ENCODE measurements at regions not wholly inside any gene's neighbourhood (a gene's known extent, or its start where the extent isn't known, plus 50 kb on each side); places are given as distances from the start of the nearest gene placed in this dataset.

DNA sequence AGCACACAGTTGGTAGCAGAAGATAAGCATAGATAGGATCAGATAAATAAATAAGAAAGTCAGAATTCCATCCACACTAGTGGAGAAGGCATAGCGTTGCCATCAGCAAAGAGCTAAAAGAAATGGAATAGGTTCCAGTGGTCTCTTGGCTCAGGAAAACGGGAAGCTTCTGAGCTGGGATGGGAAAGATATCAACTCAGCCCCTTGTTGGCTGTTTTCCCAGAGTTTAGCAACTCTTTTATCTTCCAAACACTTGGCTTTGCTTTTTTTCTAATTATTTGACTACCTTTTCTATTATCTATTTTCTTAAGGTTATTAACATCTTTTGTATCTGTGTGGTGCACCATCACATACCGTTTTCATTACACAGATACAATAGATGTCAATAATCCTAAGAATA lies 445.7 kb upstream of the TRPC7 start:
- DNase-seq (ENCODE audit: low read depth), result peak; percentile 42

DNA sequence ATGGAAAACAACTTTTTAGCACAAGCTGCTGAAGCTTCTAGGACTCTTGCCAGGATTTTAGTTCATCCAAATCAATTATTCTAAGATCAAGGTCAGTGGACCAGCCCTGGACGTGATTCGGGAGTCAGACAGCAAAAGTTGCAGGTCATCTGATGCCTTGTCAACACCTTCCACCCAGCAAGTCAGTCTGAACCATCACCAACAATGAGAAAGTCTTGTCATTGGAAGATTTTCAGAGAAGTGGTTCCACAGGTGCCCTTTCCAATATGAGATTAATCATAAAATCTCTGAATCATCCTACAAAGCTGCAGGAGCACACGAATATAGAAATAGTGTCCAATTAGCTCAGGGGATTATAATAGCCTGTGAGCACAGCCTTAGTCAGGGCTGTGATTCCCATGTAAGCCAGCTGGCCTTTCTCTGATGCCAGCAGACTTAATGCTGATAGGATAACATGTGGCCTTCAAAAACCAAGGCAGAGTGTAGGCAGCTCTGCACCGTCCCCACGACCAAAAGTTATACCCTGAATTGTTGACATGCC lies 445.0 kb upstream of the TRPC7 start:
- DNase-seq (ENCODE audit: low read depth), result peak; percentile 85

DNA sequence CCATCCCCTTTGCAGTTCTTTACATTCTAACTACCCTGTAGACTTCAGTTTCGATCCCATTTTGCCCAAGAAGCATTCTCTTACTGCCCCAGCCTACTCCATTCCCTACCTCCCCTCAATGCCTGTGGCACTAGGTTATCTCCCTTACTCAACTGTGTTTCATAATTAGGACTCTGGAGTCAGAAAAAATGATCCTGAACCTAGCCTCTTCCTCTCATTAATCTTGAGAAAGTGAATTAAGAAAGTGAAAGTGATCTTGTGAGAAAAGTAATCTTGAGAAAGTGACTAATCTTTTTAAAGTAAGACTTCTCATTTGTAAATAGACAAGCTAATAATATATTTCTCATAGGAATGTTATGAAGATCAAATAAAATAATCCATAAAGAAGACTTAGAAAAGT lies 444.0 kb upstream of the TRPC7 start:
- DNase-seq (ENCODE audit: low read depth), result no peak

DNA sequence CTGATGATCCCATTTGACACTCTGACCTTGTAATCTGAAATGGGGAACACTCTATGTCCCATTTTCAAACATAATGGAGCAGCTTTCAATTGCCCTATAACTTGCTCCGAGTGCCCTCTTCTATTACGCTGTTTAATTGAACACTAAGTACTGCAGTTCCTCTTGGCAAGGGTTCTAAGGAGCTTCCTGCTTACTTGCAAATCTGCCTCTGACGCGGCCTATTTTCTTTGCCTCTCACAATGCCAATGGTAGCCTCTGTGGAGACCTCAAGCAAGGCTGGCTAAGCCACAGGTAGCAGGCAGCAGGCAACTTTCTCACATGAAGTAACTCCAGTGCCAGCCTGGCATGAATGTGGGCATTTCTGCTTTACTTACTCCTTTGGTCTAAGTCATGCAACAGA lies 443.4 kb upstream of the TRPC7 start:
- DNase-seq (ENCODE audit: low read depth), result peak; percentile 70

DNA sequence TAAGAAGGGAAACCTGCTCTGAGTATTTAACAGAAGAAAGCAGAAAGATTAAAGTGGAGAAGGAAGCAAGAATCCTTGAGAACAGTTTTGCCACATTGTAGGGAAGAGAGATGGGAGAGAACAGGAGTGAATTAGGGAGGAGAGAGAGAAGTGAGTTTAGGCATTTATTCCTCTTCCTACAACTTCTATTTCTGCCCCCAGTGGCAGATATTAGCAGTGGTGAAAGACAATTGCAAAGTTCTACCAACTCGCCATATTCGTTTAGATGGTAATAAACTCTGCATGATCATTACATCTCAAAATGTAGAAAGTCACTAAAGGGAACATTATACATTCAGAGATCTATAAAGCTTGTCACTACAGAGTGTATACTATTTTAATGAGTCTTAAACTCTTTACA lies 440.1 kb upstream of the TRPC7 start:
- DNase-seq (ENCODE audit: low read depth), result no peak

DNA sequence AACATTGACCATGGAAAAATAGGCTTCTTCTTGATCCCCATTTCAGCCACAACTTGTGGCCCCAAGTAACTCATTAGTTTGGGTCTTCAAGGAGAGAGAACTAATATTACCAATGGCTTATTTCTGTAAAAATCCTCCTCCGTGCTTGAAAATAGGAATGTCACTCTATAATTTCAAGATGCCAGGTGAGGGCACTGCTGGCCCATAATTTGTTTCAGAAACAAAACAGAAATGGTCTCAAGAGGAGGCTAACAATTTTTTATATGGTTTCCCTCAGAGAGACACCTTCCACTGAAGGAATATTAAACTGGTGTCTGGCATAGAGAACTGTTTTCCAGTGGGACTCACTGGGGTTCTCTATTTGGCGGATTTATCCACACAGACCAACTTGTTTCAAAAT lies 437.0 kb upstream of the TRPC7 start:
- DNase-seq (ENCODE audit: low read depth), result peak; percentile 35

DNA sequence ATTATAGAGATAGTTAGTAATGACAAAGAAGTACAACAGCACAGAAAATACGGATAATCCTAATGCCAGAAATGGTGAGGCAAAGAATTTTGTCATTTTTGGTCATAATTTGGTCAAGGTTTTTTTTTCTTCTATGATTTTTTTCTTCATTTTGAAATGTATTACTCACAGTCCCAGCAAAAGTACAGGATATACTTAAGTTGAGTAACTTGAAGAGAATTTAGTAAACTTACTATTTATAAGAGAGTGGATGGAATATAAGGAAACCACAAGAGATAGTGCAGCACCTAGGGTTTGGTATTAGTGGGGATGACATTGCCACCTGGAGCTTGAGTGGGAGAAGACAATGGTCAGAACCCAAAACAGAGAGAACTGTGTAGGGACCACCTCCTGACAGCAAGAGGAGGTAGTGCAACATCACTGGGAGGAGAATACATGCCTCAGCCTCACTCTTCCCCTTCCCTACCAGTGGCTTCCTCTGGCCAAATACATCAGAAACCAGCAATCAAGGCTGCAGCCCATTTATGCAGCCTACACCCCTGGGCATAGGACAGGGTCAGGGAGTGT lies 434.5 kb upstream of the TRPC7 start:
- DNase-seq (ENCODE audit: low read depth), result no peak

DNA sequence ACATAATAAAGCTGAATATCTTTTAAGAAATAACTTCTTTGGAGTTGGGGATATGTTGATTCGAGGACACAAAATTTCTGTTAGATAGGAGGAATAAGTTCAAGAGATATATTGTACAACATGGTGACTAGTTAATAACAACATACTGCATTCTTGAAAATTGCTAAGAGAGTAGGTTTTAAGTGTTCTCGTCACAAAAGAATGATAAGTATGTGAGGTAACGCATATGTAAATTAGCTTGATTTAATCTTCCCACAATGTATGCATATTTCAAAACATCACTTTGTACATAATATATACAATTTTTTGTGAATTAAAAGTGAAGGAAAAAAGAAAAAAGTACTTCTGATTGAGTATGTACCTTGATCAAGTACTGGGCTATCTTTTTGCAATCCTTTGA lies 428.0 kb upstream of the TRPC7 start:
- no peak for DNase-seq (ENCODE audit: low read depth)

DNA sequence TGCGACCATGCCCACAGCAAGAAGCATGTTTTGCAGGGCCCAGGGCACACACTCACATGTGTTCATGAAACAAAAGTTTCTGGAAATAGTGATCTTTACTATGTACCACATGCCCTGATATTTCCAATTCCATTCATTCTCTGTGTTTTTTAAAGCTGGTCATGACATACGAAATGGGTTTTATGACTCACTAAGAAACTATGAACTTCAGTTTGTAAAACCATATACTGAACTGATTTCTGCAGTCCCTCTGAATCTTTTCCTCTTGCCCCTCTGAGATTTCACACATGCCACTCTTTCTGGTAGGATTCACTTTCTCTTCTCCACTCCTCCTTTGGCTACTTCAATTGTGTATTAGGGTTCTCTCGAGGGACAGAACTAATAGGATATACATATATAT lies 416.1 kb upstream of the TRPC7 start:
- DNase-seq (ENCODE audit: low read depth), result peak; percentile 16

DNA sequence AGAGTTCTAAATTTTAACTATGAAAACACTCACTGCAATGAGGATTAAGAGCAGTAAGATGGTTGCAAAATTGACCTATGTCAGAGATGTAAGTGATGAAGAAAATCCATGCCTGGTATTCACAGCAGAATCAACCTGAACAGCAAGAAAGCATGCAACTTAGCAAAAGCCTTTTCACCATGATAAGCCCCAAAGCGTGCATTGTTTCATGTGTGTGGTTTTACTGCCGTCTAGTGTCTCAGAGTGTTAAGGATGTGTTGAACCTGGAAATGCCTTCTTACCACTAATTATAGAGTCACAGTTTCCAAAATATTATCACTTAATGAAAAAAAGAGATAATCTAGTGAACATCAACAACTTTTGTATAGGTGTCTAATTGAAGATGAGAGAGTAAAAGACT lies 415.2 kb upstream of the TRPC7 start:
- peak; percentile 48 for DNase-seq (ENCODE audit: low read depth)

DNA sequence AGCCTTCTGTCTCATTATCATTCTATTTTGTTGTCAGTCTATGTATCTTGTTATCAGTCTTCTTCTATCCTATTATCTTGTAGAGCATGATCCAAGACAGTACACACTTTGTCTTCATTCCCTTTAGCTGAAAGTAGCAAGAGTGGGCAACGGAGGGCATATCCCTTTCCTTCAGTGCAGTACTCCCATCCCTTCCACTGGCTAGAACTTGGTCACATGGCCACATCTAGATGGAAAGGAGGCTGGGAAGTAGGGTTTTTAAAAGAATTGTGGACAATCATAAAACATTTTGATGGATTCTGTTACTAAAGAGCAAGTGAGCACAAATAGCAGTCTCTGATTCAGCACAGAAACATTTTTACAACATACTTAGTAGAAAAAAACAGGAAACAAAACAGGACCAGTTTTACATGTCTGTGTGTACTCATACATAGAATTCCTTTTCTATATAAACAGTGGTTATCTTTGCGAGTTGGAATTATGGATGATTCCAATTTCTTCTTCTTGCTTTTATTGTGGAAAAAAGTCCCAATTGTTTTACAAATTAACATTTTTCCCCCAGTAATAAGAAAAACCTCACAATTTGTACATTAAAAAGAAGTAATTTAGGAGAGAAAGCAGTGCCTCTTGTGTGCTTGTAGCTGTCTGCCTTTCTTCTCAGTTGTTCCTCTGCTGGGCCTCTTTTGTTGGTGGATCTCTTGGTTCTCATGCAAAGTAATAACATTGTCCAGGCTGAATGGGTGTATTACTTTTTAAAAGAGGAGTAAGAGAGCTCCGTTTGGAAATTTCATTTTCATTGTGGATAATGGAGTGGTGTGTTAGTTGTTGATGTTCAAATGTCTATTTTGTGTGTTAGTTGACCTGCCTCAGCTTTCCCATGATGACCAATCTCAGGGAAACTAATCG lies 410.9 kb upstream of the TRPC7 start:
- no peak for DNase-seq (ENCODE audit: low read depth)

DNA sequence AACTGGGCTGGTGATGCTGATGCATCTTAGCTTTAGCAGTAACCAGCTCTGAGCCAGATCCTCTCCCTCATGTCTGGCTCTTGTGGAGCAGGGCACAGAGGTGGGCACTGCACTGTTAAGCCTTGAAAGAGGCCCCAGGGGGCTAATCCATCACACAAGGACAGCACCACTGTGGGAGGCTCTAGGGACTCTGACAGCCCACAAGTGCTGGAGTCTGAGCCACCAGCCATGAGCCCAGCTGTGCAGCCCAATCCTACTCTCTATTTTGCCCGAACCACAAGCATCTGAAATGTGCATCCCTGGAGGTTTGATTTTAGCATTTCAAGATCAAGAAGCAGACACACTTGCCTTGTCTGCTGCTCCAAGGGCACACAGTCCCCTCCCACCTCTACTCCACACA lies 407.1 kb upstream of the TRPC7 start:
- DNase-seq (ENCODE audit: low read depth), result no peak

DNA sequence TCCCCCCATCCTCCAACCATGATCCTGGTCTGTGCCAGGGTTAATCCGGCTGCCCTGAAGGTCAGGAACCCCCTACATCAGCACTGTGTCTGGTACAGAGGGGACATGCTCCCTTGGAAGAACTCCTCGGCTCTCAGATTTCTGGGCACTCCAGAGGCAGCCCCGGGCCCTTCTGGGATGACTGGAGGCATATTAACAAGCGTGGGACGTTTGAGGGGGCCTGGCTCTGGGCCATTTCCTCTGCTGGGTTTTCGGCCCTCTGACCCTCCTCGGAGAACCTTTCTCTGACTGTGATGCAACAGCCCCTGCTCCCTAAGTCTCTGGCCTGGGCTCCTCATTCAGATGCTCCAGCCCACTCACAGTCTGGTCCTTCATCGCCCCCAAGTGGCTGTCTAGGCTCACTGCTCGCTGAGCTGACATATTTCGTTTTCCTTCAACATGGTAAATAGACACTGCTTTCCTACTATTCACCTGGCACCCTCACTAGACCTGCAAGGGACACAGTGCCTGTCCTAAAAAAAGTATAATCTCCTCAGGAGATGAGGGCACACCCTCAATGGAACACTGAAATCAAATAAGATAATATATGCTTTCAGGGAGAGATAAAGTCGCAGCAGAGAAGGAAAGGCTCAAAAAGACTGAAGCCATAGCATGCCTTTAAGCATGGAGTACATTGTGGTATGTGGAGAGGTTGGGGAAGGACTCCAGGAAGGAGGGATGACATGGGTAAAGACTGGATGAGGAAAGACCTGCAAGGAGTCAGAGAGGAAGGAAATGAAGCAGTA lies 404.7 kb upstream of the TRPC7 start:
- DNase-seq (ENCODE audit: low read depth), result peak; percentile 82

DNA sequence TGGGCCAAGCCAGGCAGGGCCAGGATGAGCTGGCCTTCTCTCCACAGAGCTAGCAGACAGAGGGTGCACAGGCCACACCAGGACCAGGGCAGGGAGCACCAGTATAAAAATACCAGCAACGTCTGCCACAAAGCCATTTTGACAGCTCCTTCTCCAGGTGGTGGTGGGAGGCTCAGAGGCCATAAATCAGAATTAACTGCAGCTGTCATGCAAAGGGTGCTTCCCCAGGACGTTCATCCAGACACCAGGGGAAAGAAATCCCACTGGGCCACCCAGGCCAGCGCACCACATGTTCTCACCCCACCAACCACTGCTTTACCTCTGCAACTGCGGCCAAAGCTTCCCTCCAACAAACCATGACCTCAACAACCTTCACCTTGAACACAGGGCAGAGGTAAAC lies 403.7 kb upstream of the TRPC7 start:
- no peak for DNase-seq (ENCODE audit: low read depth)

DNA sequence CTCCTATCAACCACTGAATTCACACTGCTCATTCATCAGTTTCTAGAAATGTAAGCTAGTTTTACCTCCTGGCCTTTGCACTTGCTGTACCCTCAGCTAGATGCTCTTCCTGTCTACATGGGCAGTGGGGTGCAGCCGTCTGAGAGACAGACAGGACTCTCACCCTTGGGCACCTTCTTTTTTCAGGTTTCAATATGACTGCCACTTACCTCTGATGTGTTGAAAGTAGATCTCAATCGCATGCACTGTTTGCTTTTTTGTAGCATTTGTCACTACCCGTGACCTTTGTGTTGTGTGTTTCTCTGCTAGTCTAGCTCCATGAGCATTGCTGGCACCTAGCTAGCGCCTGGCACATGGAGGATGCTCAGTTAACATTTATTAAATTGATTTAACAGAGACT lies 403.1 kb upstream of the TRPC7 start:
- no peak for DNase-seq (ENCODE audit: low read depth)

DNA sequence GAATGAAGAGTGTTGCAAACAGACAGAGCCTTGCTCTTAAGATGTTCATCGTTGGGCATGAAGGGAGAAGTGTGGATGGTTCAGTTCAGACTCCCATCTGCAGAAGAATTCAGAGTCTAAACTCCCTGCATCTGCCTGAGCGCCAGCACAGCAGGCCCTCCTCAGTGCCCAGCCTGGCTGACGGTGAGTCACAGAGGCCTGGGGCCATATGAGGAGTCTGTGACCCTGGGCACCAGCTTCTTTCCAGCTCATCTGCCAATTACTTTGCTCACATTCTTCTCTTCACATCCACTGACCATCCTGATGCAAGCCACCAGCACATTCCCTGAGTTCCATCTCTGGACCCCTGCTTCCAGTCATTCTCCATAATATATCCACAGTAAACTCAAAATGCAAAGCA lies 401.1 kb upstream of the TRPC7 start:
- DNase-seq (ENCODE audit: low read depth), result peak; percentile 70

DNA sequence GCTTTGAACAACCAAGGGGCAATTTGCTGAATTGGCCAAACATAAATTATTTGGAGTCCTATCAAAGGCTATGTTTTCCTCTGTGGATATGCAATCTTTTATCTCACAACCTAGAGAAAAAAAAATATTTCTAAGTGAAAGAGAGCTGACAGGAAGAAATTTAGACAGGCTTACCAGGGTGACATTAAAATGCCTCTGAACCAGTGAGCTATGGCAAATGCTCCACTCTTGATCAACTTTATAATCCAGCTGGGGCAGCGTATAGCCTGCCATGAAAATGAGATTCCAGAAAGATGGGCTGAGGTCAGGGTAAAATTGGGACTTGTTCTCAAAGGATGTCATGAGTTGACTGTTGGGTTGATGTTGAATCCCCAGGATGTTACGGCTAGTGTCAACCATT lies 399.3 kb upstream of the TRPC7 start:
- DNase-seq (ENCODE audit: low read depth), result no peak

DNA sequence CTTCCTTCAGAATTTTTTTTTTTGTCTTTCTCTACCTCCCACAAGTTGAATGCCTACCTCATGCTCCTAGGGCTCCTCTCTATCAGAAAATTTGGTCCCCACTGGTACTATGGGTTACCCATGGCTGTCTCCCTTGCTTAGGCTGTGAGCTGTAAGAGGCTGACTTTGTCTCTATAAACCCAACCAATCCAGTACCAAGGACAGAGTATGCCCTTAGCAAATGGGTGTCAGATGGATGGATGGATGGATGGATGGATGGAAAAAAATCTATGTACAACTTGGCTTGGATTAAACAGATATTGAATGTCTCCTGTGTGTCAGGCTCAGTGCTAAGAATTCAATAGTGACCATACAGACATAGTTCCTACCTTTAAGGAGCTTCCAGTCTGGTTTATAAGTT lies 398.2 kb upstream of the TRPC7 start:
- no peak for DNase-seq (ENCODE audit: low read depth)

DNA sequence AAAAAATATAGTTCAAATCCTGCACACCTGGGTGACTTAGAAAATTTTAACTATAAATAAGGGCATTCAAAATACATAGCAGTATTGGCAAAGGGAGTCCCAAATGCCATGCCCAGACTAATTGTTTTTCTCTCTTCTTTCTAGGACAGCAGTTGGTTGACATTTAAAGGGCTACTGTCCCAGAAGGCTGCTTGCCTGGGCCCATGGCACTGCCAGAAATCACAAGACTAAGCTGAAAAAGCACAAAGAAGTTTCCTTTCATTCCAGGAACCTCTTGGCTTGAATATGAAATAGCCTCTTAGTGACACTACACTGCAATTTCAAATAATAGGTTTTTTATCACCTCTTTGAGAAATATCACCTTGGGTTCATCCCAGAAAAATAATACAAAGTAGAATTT lies 388.9 kb upstream of the TRPC7 start:
- no peak for DNase-seq (ENCODE audit: low read depth)

DNA sequence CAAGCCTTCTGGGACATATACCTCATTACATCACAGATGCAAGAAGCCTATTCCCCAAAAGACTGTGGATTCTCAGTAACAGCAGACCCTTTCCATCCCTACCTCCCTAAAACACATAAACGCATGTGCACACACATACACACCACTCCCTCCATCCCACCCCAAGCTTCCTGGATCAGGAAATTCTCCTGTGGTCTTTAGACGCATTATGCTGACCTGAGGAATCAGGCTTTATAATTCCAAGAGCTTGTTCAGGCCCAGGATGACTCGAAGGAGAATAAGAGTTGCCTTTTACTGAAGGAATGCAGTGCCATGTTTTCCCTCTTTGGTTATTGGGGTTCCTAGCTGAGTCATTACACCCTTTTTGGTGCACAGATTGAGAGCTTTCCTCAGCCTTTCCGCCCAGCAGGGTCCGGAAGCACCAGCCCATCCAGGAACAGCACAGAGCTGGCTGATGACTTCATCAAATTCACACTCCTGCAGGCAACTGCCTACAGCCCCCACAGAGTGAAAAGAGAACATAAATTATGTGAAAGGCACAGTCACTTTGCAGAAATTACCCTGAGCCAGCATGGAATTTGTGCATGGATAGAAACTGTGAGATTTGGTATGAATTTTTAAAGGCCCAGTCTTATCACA lies 385.0 kb upstream of the TRPC7 start:
- peak; percentile 52 for DNase-seq (ENCODE audit: low read depth)

DNA sequence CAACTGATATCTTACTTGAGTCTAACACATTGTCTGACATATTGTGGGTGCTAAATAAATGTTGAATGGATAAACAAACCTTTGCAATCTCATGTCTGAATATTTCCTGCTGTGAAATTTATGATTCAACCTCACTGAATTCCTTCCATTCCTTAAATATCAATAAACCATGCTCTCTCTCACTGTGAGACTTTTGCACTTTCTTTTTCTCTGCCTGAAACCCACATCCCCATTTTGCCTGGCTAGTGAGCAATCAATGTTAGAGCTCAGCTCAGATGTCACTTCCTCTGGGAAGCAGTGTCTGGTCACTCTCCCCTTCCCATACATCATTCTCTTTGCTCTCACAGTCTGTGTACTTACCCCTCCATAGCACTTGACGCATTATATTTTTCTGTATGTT lies 383.7 kb upstream of the TRPC7 start:
- peak; percentile 42 for DNase-seq (ENCODE audit: low read depth)

DNA sequence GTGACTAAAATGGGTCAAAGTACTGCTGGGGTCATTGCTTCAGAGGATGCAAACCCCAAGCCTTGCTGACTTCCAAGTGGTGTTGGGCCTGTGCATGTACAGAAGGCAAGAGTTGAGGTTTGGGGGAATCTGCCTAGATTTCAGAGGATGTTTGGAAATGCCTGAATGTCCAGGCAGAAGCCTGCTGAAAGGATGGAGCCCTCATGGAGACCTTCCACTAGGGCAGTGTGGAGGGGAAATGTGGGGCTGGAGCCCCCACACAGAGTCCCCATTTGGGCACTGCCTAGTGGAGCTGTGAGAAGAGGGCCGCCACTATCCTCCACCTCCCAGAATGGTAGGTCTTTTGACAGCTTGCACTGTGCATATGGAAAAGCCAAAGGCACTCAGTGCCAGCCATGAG lies 377.7 kb upstream of the TRPC7 start:
- no peak for DNase-seq (ENCODE audit: low read depth)

Measured in Daoy (cell line).